ENCODE measurements at regions not wholly inside any gene's neighbourhood (a gene's known extent, or its start where the extent isn't known, plus 50 kb on each side); places are given as distances from the start of the nearest gene placed in this dataset.

DNA sequence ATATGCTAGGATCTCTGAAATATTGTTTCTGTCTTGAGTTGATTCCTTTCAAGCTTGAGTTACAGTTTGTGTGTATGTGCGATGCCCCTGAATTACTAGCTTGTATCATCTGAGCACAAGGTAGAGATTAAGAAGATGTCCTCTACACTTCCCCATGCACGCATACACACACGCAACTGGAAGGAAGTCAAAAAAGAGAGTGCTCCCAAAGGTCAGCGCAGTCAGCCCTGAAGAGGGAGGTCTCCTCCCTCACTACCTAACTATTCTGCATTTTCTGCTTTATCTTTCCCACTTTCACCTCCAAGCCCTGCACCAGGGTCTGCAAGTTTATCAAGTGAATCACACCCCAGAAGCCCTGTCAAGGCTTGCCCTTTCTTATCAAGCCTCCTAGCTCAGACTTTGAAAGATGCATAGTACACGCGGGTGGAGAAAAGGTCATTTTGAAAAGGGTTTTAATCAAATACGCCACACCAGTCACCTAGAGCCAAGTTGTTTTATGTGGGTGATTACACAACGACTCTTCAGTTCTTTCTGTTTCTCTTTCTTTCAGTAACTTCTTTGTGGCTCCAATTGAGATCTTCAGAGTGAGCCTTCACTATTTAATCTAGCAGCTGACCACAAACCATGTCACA, 127.7 kb downstream of the ASB9 start:
- Histone ChIP-seq H3K4me3 (ENCODE audit: low read depth, low read length) (no peak overlapping the region), H3K27me3 (ENCODE audit: control insufficient read depth, insufficient read depth, low read length) (no peaks in the 10 kb centered on the region), H3K36me3 (ENCODE audit: control insufficient read depth, insufficient read depth, low read length) (no peaks in the 10 kb centered on the region)
- TF ChIP-seq, protein P1, sequence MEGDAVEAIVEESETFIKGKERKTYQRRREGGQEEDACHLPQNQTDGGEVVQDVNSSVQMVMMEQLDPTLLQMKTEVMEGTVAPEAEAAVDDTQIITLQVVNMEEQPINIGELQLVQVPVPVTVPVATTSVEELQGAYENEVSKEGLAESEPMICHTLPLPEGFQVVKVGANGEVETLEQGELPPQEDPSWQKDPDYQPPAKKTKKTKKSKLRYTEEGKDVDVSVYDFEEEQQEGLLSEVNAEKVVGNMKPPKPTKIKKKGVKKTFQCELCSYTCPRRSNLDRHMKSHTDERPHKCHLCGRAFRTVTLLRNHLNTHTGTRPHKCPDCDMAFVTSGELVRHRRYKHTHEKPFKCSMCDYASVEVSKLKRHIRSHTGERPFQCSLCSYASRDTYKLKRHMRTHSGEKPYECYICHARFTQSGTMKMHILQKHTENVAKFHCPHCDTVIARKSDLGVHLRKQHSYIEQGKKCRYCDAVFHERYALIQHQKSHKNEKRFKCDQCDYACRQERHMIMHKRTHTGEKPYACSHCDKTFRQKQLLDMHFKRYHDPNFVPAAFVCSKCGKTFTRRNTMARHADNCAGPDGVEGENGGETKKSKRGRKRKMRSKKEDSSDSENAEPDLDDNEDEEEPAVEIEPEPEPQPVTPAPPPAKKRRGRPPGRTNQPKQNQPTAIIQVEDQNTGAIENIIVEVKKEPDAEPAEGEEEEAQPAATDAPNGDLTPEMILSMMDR (IDR thresholded peaks at IDR 0.05; ENCODE audit: insufficient read depth, low read length, poor library complexity, severe bottlenecking): no peak
- DNase-seq (ENCODE audit: low read depth): no peak

DNA sequence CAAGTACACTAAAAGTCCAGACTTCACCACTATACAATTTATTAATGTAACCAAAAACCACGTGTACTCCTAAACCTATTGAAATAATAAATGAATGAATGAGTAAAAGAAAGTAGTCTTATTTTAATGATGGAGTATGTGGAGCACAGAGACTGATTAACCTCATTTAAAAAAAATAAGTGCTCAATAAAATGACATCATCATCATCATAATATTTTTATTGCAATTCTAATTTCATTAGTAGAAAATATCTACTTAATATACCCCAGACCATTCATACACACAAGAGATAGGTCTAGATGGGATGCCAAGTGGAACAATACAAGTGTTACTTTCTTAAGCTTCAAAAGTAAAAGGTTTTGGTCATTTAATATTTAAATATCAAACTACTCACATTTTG, 133.1 kb downstream of the ASB9 start:
- no peak for DNase-seq (ENCODE audit: low read depth)
- TF ChIP-seq, protein P1 (IDR thresholded peaks at IDR 0.05; ENCODE audit: insufficient read depth, low read length, poor library complexity, severe bottlenecking): no peak
- Histone ChIP-seq H3K4me3 (ENCODE audit: low read depth, low read length) (no peak overlapping the region), H3K36me3 (ENCODE audit: control insufficient read depth, insufficient read depth, low read length) (no peaks in the 10 kb centered on the region), H3K27me3 (ENCODE audit: control insufficient read depth, insufficient read depth, low read length) (no peaks in the 10 kb centered on the region)

DNA sequence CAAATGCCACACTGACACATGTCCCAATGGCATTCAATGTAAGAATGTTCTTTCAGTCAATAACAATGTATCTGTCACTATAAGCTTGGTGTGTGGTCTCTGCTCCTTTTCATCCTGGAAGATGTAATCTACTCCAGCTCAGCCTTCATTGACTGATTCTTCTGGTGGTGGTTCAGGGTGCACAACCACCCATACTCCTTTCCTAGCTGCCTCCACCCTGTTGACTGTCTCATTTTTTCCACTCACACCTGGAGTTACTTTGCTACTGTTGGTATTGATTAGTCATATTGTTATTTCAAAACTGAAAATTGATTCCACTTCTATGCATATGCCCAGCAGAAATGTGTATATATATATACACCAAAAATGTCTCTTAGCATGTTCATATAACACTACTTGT, 140.5 kb downstream of the ASB9 start:
- TF ChIP-seq, protein P1 (IDR thresholded peaks at IDR 0.05; ENCODE audit: insufficient read depth, low read length, poor library complexity, severe bottlenecking): no peak
- no peak overlapping the region for H3K4me3 ChIP-seq (ENCODE audit: low read depth, low read length)
- H3K36me3 ChIP-seq (ENCODE audit: control insufficient read depth, insufficient read depth, low read length): no peaks in the 10 kb centered on the region
- DNase-seq (ENCODE audit: low read depth): no peak
- no peaks in the 10 kb centered on the region for H3K27me3 ChIP-seq (ENCODE audit: control insufficient read depth, insufficient read depth, low read length)

DNA sequence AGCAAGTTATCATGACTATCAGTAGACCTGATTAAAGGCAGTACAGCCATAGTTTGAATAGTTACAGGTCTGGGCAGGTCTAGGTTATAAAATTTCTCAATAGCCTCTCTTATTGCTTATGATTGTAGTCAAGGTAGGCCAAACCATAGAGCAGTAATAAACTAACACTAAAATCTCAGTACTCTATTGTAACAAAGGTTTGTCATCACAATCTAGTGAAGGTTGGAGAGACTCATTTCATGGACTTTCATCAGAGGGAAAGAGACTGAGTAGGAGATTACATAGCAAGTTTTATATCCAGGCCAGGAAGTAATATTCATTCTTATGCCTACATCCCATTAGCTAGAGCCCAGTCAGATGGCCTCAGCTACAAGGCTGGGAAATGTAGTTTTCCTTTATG, 141.0 kb downstream of the ASB9 start:
- TF ChIP-seq, protein P1 (IDR thresholded peaks at IDR 0.05; ENCODE audit: insufficient read depth, low read length, poor library complexity, severe bottlenecking): no peak
- DNase-seq (ENCODE audit: low read depth): no peak
- H3K36me3 ChIP-seq (ENCODE audit: control insufficient read depth, insufficient read depth, low read length): no peaks in the 10 kb centered on the region
- H3K27me3 ChIP-seq (ENCODE audit: control insufficient read depth, insufficient read depth, low read length): no peaks in the 10 kb centered on the region
- H3K4me3 ChIP-seq (ENCODE audit: low read depth, low read length): no peak overlapping the region

DNA sequence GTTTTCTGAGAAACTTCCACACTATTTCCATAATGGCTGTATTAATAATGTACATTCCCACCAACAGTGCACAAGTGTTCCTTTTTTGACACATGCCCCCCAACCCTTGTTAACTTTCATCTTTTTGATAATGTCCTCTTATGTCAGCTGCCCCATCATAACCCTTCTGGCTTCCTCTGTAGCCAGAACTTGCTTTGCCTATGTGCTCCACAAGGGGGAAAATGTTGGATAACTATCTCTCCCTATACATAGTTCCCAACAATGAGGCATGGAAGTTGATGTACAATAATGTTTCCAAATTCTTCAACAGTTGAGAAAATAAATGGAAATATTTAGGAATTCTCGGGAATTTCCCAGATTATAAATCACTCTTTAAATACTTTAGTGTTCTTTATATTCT, 142.9 kb downstream of the ASB9 start:
- TF ChIP-seq, protein P1 (IDR thresholded peaks at IDR 0.05; ENCODE audit: insufficient read depth, low read length, poor library complexity, severe bottlenecking): no peak
- Histone ChIP-seq H3K27me3 (ENCODE audit: control insufficient read depth, insufficient read depth, low read length) (no peaks in the 10 kb centered on the region), H3K4me3 (ENCODE audit: low read depth, low read length) (no peak overlapping the region)

DNA sequence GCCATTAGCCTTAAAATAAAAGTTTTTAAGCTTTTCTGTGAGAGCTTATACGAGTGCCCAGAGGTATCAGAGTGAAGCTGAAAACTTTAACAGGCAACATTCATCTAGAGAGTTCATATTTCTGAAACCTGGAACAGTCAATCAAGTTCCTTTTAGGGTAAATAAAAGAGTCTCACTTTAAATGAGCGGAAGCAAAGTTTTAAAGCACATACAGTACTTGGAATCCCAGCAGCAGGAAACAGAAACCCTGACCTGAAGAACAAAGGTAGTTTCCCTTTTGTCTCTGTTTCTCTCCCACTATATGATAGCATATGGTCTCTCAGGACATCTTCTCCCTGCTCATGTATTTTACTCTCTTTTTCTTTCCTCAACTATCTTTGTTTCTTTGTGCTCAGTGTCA, 153.0 kb downstream of the ASB9 start:
- H3K27me3 ChIP-seq (ENCODE audit: control insufficient read depth, insufficient read depth, low read length): no peaks in the 10 kb centered on the region
- TF ChIP-seq, protein P1 (IDR thresholded peaks at IDR 0.05; ENCODE audit: insufficient read depth, low read length, poor library complexity, severe bottlenecking): no peak
- DNase-seq (ENCODE audit: low read depth): no peak
- H3K36me3 ChIP-seq (ENCODE audit: control insufficient read depth, insufficient read depth, low read length): no peaks in the 10 kb centered on the region
- H3K4me3 ChIP-seq (ENCODE audit: low read depth, low read length): no peak overlapping the region

More for the DNA sequence above, 142.9 kb downstream of the ASB9 start:
- DNase-seq (ENCODE audit: low read depth): no peak
- no peaks in the 10 kb centered on the region for H3K36me3 ChIP-seq (ENCODE audit: control insufficient read depth, insufficient read depth, low read length)
